ENCODE measurements at regions not wholly inside any gene's neighbourhood (a gene's known extent, or its start where the extent isn't known, plus 50 kb on each side); places are given as distances from the start of the nearest gene placed in this dataset.

- TF ChIP-seq CTCF (IDR thresholded peaks at IDR 0.05) (no peak), POLR2A (IDR thresholded peaks at IDR 0.05) (no peak), EP300 (IDR thresholded peaks at IDR 0.05) (no peak)
Observed at GRCh38 chr1:232404227-232404626, 225.7 kb downstream of the SIPA1L2 start.

Data from gastroesophageal sphincter (tissue), 3 donors.